K562 (cell line): ENCODE measurements at regions not wholly inside any gene's neighbourhood (a gene's known extent, or its start where the extent isn't known, plus 50 kb on each side); places are given as distances from the start of the nearest gene placed in this dataset.

Experiments
- ATAC-seq: fragments of 200-7000 bp; cut with Tn5 transposase; 3 replicates; pipeline ENCODE4 v1.9.1; 2020; ENCODE audit warnings: moderate library complexity
- BruUV-seq: library from RNA; stranded (reverse); fragments of 400-500 nt; replicated peaks from 2 replicates; lab custom pipeline; 2021; lab: Mats Ljungman, UMichigan
- CTCF ChIA-PET: fragments of 300-600 bp; formaldehyde crosslinking; extraction: SDS; loops from one replicate; lab custom pipeline; 2021; ENCODE audit warnings: low intra/inter-chr PET ratio; lab: Yijun Ruan, JAX
- POLR2A ChIA-PET: fragments of 300-600, 350-650 bp; sonication (Branson Sonifier 250); formaldehyde crosslinking; extraction: SDS; loops from one replicate; lab custom pipeline; 2021; ENCODE audit warnings: antibody characterized with exemption, inconsistent platforms; lab: Yijun Ruan, JAX
- DNase-seq, 4 experiments: peaks; one replicate each; pipeline versions ENCODE4 v3.0.0 to v3.0.0-alpha.2; 2011 to 2018; ENCODE audit warnings: low spot score in 3 of 4, mixed read lengths in 3 of 4; ENCODE audit errors: extremely low read depth in 1 of 4
- FAIRE-seq: peaks from 2 replicates; lab custom pipeline; 2011; peaks lifted over from hg19 to GRCh38; lab: Jason Lieb, UNC
- H2AFZ ChIP-seq: 2 replicates; pipeline ENCODE4 v1.6.0; 2011; ENCODE audit warnings: low read depth, low read length, control low read depth, inconsistent platforms
- H3K27ac ChIP-seq: fragments of 200-600 bp; 3 replicates; pipeline ENCODE4 v1.8.0; 2011; ENCODE audit warnings: low read depth, mild to moderate bottlenecking, control low read depth, inconsistent platforms, low read length, moderate library complexity, mixed read lengths; ENCODE audit errors: extremely low read depth
- H3K27me3 ChIP-seq, 2 experiments: fragments of 300-600 bp in 1 of 2; 2 replicates in 1 of 2; 3 replicates in 1 of 2; pipeline versions ENCODE4 v1.6.0 to v1.8.0; 2011; ENCODE audit warnings: inconsistent platforms in 2 of 2, low read length in 2 of 2, mild to moderate bottlenecking in 1 of 2, mixed read lengths in 1 of 2, moderate library complexity in 1 of 2; ENCODE audit not compliant: control insufficient read depth in 2 of 2, insufficient read depth in 2 of 2
- H3K36me3 ChIP-seq: fragments of 300-600 bp; 3 replicates; pipeline ENCODE4 v1.8.0; 2011; ENCODE audit warnings: mild to moderate bottlenecking, low read length, inconsistent platforms; ENCODE audit not compliant: control insufficient read depth, insufficient read depth
- H3K4me1 ChIP-seq, 2 experiments: fragments of 200-600 bp in 1 of 2; replicated peaks in 1 of 2; 2 replicates in 1 of 2; 3 replicates in 1 of 2; pipeline versions ENCODE4 v1.5.1 to v1.8.0; 2011; ENCODE audit warnings: inconsistent platforms in 2 of 2, low read length in 2 of 2, mild to moderate bottlenecking in 1 of 2, mixed read lengths in 1 of 2, moderate library complexity in 1 of 2; ENCODE audit not compliant: control insufficient read depth in 2 of 2, insufficient read depth in 2 of 2
- H3K4me2 ChIP-seq: 2 replicates; pipeline ENCODE4 v1.6.1; 2011; ENCODE audit warnings: low read length, control low read depth, inconsistent platforms, mixed read lengths; ENCODE audit not compliant: insufficient read depth
- H3K4me3 ChIP-seq: fragments of 200-600 bp; sonication (generic), shearing (Covaris generic); 2 replicates; pipeline ENCODE4 v1.5.1; 2016; ENCODE audit warnings: control low read depth, inconsistent platforms
- H3K79me2 ChIP-seq: fragments of 200-600 bp; 3 replicates; pipeline ENCODE4 v1.8.0; 2011; ENCODE audit warnings: low read length, inconsistent platforms; ENCODE audit not compliant: control insufficient read depth, insufficient read depth
- H3K9ac ChIP-seq, 2 experiments: 2 replicates each; pipeline versions ENCODE4 v1.6.0 to v1.6.1; 2011; ENCODE audit warnings: low read depth in 2 of 2, low read length in 2 of 2, control low read depth in 1 of 2, inconsistent platforms in 1 of 2, mild to moderate bottlenecking in 1 of 2, mixed read lengths in 1 of 2; ENCODE audit not compliant: insufficient read depth in 1 of 2
- H3K9me1 ChIP-seq: one replicate; pipeline ENCODE4 v1.6.0; 2011; ENCODE audit warnings: inconsistent platforms, mild to moderate bottlenecking, low read length, moderate library complexity; ENCODE audit not compliant: control insufficient read depth, insufficient read depth
- H3K9me3 ChIP-seq: replicated peaks from 2 replicates; pipeline ENCODE4 v1.5.1; 2011; ENCODE audit warnings: low read depth, low read length, inconsistent platforms; ENCODE audit not compliant: control insufficient read depth, insufficient read depth
- H4K20me1 ChIP-seq: replicated peaks from 2 replicates; pipeline ENCODE4 v1.6.1; 2011; ENCODE audit warnings: low read length, inconsistent platforms, mixed read lengths; ENCODE audit not compliant: control insufficient read depth, insufficient read depth
- FOXJ2 ChIP-seq: fragments of 200-800 bp; sonication (Bioruptor generic); IDR thresholded peaks from 2 replicates; pipeline ENCODE4 v1.6.1; 2016; ENCODE audit warnings: missing genetic modification characterization, missing compliant biosample characterization
- FUS ChIP-seq: fragments of 200-400 bp; formaldehyde crosslinking; optimal IDR thresholded peaks from 2 replicates; pipeline ENCODE3; 2017; ENCODE audit warnings: low read depth, low read length
- MAFK ChIP-seq: IDR thresholded peaks from 2 replicates; pipeline ENCODE4 v1.6.1; 2011; ENCODE audit warnings: low read length, improper control_type of control experiment
- MCM2 ChIP-seq: fragments of 450-650 bp; IDR thresholded peaks from 2 replicates; pipeline ENCODE4 v1.6.1; 2017; ENCODE audit warnings: low read depth, mild to moderate bottlenecking
- RBM39 ChIP-seq: fragments of 200-400 bp; formaldehyde crosslinking; optimal IDR thresholded peaks from 2 replicates; pipeline ENCODE3; 2018; ENCODE audit warnings: low read depth, low read length
- TBP ChIP-seq: optimal IDR thresholded peaks from 2 replicates; pipeline ENCODE3; 2011; ENCODE audit warnings: low read depth, low read length, improper control_type of control experiment
- ZBED1 ChIP-seq: IDR thresholded peaks from 2 replicates; pipeline ENCODE4 v1.6.1; 2014
- ZNF644 ChIP-seq: fragments of 200-800 bp; sonication (Bioruptor generic); IDR thresholded peaks from 2 replicates; pipeline ENCODE4 v1.6.1; 2016; ENCODE audit warnings: low read depth, missing genetic modification characterization, missing compliant biosample characterization
- ZNF695 ChIP-seq: fragments of 450-650 bp; formaldehyde crosslinking; IDR thresholded peaks from 2 replicates; pipeline ENCODE4 v1.4.0; 2020; ENCODE audit warnings: mild to moderate bottlenecking, moderate library complexity
- WGBS: fragments of 100-300 bp; shearing (Covaris generic); methylation state at CpG from one replicate; pipeline ENCODE4 v1.1.6; 2016; ENCODE audit warnings: low coverage, mixed read lengths; ENCODE audit not compliant: insufficient coverage; ENCODE audit errors: missing lambda C conversion rate; 5-methylcytosine and 5-hydroxymethylcytosine counted together
- in situ Hi-C: fragments of 300-500 bp; cut with MboI; formaldehyde crosslinking; loops from 4 replicates; pipeline ENCODE4 v1.15.0; 2018; ENCODE audit warnings: inconsistent platforms, mixed read lengths
- intact Hi-C: fragments of 100-400 bp; cut with micrococcal nuclease; formaldehyde crosslinking; loops from 2 replicates; pipeline ENCODE4 v1.14.2; 2022
- TF ChIP-seq, protein P1 (sequence below): fragments of 250-450 bp; sonication (Bioruptor Pico); IDR thresholded peaks from 2 replicates; pipeline ENCODE4 v1.6.1; 2021; ENCODE audit warnings: mild to moderate bottlenecking
- TF ChIP-seq, protein P2 (sequence below): fragments of 450-650 bp; IDR thresholded peaks from 2 replicates; pipeline ENCODE4 v1.6.1; 2017; ENCODE audit warnings: mild to moderate bottlenecking, moderate library complexity
- TF ChIP-seq, protein P3 (sequence below): fragments of 450-650 bp; IDR thresholded peaks from 2 replicates; pipeline ENCODE4 v1.6.1; 2016; ENCODE audit warnings: mild to moderate bottlenecking, moderate library complexity

DNA sequence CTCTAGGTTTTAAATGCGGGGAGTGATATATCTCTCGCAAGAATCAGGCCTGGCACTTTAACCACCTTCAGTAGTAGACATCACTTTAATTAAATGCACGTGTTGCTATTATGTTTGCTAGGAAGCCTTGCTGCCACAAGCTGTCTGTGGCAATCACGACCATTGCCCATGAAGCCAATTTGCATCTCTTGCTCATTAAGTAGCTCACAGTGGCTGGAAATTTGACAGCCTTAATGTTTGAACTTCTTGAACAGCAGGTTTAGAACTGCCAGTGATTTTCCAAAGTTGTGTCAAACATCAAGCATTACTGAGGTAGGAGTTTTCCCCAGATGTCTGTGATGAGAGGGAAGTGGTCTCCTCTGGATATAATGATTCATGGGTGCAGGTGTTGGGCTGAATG is 642.3 kb upstream of the CPEB2 start:
- Histone ChIP-seq H2AFZ (no peak overlapping the region), H3K9ac (no peak overlapping the region), H3K27me3 (no peaks in the 10 kb centered on the region), H3K9me3 (no peaks in the 10 kb centered on the region), H3K4me1 (no peaks in the 10 kb centered on the region), H3K4me3 (no peak overlapping the region), H3K4me2 (no peak overlapping the region), H3K36me3 (no peaks in the 10 kb centered on the region), H3K27ac (no peak overlapping the region), H3K9me1 (no peaks in the 10 kb centered on the region), H4K20me1 (no peaks in the 10 kb centered on the region), H3K79me2 (no peaks in the 10 kb centered on the region)
- no TSS peak for BruUV-seq
- intact Hi-C loops: no loop called here
- ATAC-seq (no peak), DNase-seq (no peak), FAIRE-seq (no peak)
- ChIA-PET CTCF (no interaction called here), POLR2A (no interaction called here)
- whole genome bisulfite sequencing: 0% methylated on average over 4 of the region's 4 CpGs
- in situ Hi-C loops: no loop called here
- TF ChIP-seq FUS (no peak), ZBED1 (no peak), ZNF695 (CRISPR knock-in tag) (no peak), MCM2 (no peak), TBP (no peak), RBM39 (no peak), MAFK (no peak), ZNF644 (tag) (no peak), FOXJ2 (tag) (no peak)
- TF ChIP-seq, protein P1, sequence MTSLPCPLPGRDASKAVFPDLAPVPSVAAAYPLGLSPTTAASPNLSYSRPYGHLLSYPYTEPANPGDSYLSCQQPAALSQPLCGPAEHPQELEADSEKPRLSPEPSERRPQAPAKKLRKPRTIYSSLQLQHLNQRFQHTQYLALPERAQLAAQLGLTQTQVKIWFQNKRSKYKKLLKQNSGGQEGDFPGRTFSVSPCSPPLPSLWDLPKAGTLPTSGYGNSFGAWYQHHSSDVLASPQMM (CRISPR knock-in tag): no peak
- TF ChIP-seq, protein P2, sequence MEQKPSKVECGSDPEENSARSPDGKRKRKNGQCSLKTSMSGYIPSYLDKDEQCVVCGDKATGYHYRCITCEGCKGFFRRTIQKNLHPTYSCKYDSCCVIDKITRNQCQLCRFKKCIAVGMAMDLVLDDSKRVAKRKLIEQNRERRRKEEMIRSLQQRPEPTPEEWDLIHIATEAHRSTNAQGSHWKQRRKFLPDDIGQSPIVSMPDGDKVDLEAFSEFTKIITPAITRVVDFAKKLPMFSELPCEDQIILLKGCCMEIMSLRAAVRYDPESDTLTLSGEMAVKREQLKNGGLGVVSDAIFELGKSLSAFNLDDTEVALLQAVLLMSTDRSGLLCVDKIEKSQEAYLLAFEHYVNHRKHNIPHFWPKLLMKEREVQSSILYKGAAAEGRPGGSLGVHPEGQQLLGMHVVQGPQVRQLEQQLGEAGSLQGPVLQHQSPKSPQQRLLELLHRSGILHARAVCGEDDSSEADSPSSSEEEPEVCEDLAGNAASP: no peak
- TF ChIP-seq, protein P3, sequence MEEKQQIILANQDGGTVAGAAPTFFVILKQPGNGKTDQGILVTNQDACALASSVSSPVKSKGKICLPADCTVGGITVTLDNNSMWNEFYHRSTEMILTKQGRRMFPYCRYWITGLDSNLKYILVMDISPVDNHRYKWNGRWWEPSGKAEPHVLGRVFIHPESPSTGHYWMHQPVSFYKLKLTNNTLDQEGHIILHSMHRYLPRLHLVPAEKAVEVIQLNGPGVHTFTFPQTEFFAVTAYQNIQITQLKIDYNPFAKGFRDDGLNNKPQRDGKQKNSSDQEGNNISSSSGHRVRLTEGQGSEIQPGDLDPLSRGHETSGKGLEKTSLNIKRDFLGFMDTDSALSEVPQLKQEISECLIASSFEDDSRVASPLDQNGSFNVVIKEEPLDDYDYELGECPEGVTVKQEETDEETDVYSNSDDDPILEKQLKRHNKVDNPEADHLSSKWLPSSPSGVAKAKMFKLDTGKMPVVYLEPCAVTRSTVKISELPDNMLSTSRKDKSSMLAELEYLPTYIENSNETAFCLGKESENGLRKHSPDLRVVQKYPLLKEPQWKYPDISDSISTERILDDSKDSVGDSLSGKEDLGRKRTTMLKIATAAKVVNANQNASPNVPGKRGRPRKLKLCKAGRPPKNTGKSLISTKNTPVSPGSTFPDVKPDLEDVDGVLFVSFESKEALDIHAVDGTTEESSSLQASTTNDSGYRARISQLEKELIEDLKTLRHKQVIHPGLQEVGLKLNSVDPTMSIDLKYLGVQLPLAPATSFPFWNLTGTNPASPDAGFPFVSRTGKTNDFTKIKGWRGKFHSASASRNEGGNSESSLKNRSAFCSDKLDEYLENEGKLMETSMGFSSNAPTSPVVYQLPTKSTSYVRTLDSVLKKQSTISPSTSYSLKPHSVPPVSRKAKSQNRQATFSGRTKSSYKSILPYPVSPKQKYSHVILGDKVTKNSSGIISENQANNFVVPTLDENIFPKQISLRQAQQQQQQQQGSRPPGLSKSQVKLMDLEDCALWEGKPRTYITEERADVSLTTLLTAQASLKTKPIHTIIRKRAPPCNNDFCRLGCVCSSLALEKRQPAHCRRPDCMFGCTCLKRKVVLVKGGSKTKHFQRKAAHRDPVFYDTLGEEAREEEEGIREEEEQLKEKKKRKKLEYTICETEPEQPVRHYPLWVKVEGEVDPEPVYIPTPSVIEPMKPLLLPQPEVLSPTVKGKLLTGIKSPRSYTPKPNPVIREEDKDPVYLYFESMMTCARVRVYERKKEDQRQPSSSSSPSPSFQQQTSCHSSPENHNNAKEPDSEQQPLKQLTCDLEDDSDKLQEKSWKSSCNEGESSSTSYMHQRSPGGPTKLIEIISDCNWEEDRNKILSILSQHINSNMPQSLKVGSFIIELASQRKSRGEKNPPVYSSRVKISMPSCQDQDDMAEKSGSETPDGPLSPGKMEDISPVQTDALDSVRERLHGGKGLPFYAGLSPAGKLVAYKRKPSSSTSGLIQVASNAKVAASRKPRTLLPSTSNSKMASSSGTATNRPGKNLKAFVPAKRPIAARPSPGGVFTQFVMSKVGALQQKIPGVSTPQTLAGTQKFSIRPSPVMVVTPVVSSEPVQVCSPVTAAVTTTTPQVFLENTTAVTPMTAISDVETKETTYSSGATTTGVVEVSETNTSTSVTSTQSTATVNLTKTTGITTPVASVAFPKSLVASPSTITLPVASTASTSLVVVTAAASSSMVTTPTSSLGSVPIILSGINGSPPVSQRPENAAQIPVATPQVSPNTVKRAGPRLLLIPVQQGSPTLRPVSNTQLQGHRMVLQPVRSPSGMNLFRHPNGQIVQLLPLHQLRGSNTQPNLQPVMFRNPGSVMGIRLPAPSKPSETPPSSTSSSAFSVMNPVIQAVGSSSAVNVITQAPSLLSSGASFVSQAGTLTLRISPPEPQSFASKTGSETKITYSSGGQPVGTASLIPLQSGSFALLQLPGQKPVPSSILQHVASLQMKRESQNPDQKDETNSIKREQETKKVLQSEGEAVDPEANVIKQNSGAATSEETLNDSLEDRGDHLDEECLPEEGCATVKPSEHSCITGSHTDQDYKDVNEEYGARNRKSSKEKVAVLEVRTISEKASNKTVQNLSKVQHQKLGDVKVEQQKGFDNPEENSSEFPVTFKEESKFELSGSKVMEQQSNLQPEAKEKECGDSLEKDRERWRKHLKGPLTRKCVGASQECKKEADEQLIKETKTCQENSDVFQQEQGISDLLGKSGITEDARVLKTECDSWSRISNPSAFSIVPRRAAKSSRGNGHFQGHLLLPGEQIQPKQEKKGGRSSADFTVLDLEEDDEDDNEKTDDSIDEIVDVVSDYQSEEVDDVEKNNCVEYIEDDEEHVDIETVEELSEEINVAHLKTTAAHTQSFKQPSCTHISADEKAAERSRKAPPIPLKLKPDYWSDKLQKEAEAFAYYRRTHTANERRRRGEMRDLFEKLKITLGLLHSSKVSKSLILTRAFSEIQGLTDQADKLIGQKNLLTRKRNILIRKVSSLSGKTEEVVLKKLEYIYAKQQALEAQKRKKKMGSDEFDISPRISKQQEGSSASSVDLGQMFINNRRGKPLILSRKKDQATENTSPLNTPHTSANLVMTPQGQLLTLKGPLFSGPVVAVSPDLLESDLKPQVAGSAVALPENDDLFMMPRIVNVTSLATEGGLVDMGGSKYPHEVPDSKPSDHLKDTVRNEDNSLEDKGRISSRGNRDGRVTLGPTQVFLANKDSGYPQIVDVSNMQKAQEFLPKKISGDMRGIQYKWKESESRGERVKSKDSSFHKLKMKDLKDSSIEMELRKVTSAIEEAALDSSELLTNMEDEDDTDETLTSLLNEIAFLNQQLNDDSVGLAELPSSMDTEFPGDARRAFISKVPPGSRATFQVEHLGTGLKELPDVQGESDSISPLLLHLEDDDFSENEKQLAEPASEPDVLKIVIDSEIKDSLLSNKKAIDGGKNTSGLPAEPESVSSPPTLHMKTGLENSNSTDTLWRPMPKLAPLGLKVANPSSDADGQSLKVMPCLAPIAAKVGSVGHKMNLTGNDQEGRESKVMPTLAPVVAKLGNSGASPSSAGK: no peak
